ENCODE measurements at regions not wholly inside any gene's neighbourhood (a gene's known extent, or its start where the extent isn't known, plus 50 kb on each side); places are given as distances from the start of the nearest gene placed in this dataset.

DNA sequence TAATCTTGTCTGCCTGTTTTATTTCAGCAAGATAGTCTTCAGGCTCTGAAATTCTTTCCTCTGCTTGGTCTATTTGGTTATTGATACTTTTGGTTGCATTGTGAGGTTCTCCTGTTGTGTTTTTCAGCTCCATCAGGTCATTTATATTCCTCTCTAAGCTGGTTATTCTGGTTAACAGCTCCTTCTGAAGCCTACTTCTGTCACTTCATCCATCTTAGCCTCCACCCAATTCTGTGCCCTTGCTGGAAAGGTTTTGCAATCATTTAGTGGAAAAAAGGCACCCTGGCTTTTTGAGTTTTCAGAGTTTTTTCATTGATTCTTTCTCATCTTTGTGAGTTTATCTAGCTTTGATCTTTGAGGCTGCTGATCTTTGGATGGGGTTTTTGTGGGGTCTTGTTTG is 647.7 kb downstream of the SPRY1 start:
- TF ChIP-seq, protein P1, sequence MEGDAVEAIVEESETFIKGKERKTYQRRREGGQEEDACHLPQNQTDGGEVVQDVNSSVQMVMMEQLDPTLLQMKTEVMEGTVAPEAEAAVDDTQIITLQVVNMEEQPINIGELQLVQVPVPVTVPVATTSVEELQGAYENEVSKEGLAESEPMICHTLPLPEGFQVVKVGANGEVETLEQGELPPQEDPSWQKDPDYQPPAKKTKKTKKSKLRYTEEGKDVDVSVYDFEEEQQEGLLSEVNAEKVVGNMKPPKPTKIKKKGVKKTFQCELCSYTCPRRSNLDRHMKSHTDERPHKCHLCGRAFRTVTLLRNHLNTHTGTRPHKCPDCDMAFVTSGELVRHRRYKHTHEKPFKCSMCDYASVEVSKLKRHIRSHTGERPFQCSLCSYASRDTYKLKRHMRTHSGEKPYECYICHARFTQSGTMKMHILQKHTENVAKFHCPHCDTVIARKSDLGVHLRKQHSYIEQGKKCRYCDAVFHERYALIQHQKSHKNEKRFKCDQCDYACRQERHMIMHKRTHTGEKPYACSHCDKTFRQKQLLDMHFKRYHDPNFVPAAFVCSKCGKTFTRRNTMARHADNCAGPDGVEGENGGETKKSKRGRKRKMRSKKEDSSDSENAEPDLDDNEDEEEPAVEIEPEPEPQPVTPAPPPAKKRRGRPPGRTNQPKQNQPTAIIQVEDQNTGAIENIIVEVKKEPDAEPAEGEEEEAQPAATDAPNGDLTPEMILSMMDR (conservative IDR thresholded peaks at IDR 0.05) = no peak
- Mint-ChIP-seq H3K27me3 (ENCODE audit: low read depth) (no peaks in the 10 kb centered on the region), H3K4me3 (no peak overlapping the region), H3K36me3 (ENCODE audit: low read depth) (peaks cover 22% of the 10 kb centered on the region), H3K9me3 (peaks cover 21% of the 10 kb centered on the region), H3K27ac (ENCODE audit: unreplicated experiment) (no peak overlapping the region), H3K4me1 (peaks cover 3% of the 10 kb centered on the region)
- no peak for DNase-seq (ENCODE audit: low read depth, low spot score)

DNA sequence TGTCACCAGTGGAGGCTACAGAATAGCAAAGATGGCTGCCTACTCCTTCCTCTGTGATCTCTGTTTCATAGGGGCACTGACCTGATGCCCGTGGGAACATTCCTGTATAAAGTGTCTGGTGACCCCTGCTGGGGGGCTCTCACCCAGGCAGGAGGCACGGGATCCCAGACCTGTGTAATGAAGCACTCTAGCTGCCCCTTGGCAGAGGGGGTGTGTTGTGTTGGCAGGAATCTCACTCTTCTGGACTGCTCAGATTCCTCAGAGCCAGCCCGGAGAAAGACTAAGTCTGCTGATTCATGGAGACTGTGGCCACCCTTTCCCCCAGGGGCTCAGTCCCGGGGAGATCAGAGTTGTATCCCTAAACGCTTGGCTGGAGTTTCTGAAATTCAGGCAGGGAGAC is 648.3 kb downstream of the SPRY1 start:
- no peak overlapping the region for H3K27ac Mint-ChIP-seq (ENCODE audit: unreplicated experiment)
- peaks cover 3% of the 10 kb centered on the region for H3K4me1 Mint-ChIP-seq
- no peak overlapping the region for H3K4me3 Mint-ChIP-seq
- TF ChIP-seq, protein P1 (conservative IDR thresholded peaks at IDR 0.05) = peak; percentile 34
- no peak for DNase-seq (ENCODE audit: low read depth, low spot score)
- peaks cover 19% of the 10 kb centered on the region for H3K9me3 Mint-ChIP-seq
- H3K36me3 Mint-ChIP-seq (ENCODE audit: low read depth) = peaks cover 20% of the 10 kb centered on the region
- no peaks in the 10 kb centered on the region for H3K27me3 Mint-ChIP-seq (ENCODE audit: low read depth)

DNA sequence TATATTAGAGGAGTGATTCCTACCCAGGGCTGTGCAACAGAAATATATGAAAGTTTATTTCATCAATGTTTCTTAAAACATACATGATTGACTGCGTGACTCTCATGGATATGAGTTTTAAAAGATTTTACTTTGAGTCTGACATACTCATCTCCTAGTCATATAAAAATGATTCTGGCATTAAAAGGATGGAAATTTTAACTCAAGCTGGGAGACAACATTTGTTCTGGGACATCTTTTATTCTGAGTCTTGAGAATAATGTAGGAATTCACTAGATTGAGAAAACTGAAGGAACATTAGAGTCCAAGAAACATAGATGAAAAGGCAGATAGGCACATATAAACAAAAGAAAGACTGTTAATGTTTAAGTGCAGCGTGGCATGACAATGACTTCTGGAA is 649.6 kb downstream of the SPRY1 start:
- Mint-ChIP-seq H3K27me3 (ENCODE audit: low read depth) (no peaks in the 10 kb centered on the region), H3K36me3 (ENCODE audit: low read depth) (peaks cover 19% of the 10 kb centered on the region), H3K9me3 (peaks cover 19% of the 10 kb centered on the region), H3K4me3 (no peak overlapping the region), H3K27ac (ENCODE audit: unreplicated experiment) (no peak overlapping the region), H3K4me1 (peaks cover 3% of the 10 kb centered on the region)
- TF ChIP-seq, protein P1 (conservative IDR thresholded peaks at IDR 0.05) = no peak
- DNase-seq (ENCODE audit: low read depth, low spot score) = no peak

DNA sequence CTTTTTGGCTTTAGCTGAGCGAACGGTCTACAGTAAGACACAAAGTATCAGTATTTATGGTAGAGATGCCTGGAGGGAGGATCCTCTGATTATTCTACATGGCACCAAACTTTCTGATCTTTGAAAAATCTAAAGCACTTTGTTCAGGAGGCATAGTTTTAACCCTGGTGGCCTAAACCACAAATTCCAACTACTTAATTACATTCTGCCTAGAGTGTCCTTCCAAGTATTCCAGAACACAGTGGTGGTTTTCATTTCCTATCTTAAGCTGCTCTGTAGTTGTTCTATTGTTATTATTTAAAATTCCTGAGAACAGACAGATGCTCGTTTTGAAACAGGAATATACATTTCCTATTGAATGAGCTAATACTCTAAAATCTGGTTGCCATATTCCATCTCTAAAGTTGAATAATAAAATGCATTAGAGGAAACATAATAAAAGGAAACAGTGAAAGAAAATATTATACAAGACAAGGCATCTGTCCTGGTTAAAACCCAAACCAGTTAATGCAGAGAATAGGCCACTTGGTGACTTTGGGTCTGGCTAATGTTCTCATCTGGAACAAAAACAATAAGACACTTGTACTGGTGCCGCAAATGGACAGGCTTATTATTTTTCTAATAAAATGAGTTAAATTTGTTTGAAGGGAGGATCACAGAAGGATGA is 657.4 kb downstream of the SPRY1 start:
- H3K27me3 Mint-ChIP-seq (ENCODE audit: low read depth) = no peaks in the 10 kb centered on the region
- H3K9me3 Mint-ChIP-seq = peaks cover 8% of the 10 kb centered on the region
- H3K4me3 Mint-ChIP-seq = no peak overlapping the region
- peaks cover 7% of the 10 kb centered on the region for H3K36me3 Mint-ChIP-seq (ENCODE audit: low read depth)
- no peak for DNase-seq (ENCODE audit: low read depth, low spot score)
- TF ChIP-seq, protein P1 (conservative IDR thresholded peaks at IDR 0.05) = no peak
- H3K4me1 Mint-ChIP-seq = no peaks in the 10 kb centered on the region
- H3K27ac Mint-ChIP-seq (ENCODE audit: unreplicated experiment) = no peak overlapping the region

DNA sequence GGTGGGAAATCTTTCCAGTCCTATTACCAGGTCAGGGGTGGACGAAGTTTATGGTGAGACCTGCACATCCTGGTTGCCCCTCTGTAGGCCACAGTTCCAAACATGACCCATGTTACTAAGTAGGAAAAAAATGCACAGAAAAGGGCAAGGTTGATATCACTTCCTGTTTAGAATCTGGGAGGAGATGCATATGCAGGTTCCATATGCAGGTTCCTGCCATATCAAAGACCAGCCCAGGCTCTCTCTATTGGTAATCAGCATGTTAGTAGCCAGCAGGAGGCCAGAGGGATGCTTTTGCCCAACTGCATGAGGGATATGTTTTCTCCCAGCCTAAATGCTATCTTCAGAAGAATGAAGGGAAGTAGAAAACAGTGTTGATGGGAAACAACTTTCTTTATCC is 657.2 kb downstream of the ANKRD50 start:
- Mint-ChIP-seq H3K4me3 (no peak overlapping the region), H3K27ac (ENCODE audit: unreplicated experiment) (no peak overlapping the region), H3K4me1 (peaks cover 4% of the 10 kb centered on the region), H3K27me3 (ENCODE audit: low read depth) (no peaks in the 10 kb centered on the region), H3K9me3 (peaks cover 10% of the 10 kb centered on the region), H3K36me3 (ENCODE audit: low read depth) (peaks cover 7% of the 10 kb centered on the region)
- no peak for DNase-seq (ENCODE audit: low read depth, low spot score)
- TF ChIP-seq, protein P1 (conservative IDR thresholded peaks at IDR 0.05) = no peak
